Liver (tissue), 3 donors: ENCODE measurements at regions not wholly inside any gene's neighbourhood (a gene's known extent, or its start where the extent isn't known, plus 50 kb on each side); places are given as distances from the start of the nearest gene placed in this dataset.

ENCODE experiments used
- ATF3 ChIP-seq: IDR thresholded peaks from 2 replicates; pipeline ENCODE4 v1.6.1; 2016; ENCODE audit warnings: antibody characterized with exemption
- EGR1 ChIP-seq, 2 donors: IDR thresholded peaks; 2 replicates each; pipeline ENCODE4 v1.6.1; 2016 to 2018; ENCODE audit warnings: antibody characterized with exemption in 2 of 2, low read depth in 2 of 2
- GABPA ChIP-seq, 2 donors: IDR thresholded peaks in 1 of 2; conservative IDR thresholded peaks in 1 of 2; 2 replicates each; pipeline ENCODE4 v1.6.1; 2016; ENCODE audit warnings: antibody characterized with exemption in 2 of 2, mild to moderate bottlenecking in 1 of 2, moderate library complexity in 1 of 2
- JUND ChIP-seq, 2 donors: IDR thresholded peaks; 2 replicates each; pipeline ENCODE4 v1.6.1; 2016; ENCODE audit warnings: antibody characterized with exemption in 2 of 2
- MAX ChIP-seq: IDR thresholded peaks from 2 replicates; pipeline ENCODE4 v1.6.1; 2016; ENCODE audit warnings: antibody characterized with exemption
- RAD21 ChIP-seq, 2 donors: IDR thresholded peaks; 2 replicates each; pipeline ENCODE4 v1.6.1; 2016; ENCODE audit warnings: antibody characterized with exemption in 2 of 2, mild to moderate bottlenecking in 2 of 2
- REST ChIP-seq: IDR thresholded peaks from 2 replicates; pipeline ENCODE4 v1.6.1; 2016; ENCODE audit warnings: antibody characterized with exemption, mild to moderate bottlenecking
- RXRA ChIP-seq, 2 donors: IDR thresholded peaks; 2 replicates each; pipeline ENCODE4 v1.6.1; 2017 to 2018; ENCODE audit warnings: antibody characterized with exemption in 2 of 2, mild to moderate bottlenecking in 1 of 2
- SP1 ChIP-seq: IDR thresholded peaks from 2 replicates; pipeline ENCODE4 v1.6.1; 2018; ENCODE audit warnings: antibody characterized with exemption, mild to moderate bottlenecking
- ZBTB33 ChIP-seq: IDR thresholded peaks from 2 replicates; pipeline ENCODE4 v1.6.1; 2016; ENCODE audit warnings: antibody characterized with exemption
- TF ChIP-seq, protein P1 (sequence below): fragments of 150-350 bp; IDR thresholded peaks from 2 replicates; pipeline ENCODE4 v1.5.1; 2017; ENCODE audit warnings: improper control_type of control experiment, low read depth, low read length; ENCODE audit not compliant: missing input control
- donor health status: healthy.
- donor health status: healthy.

GRCh38 chr5:28743716-28744110 lies 1705.3 kb upstream of the CDH9 start:
- TF ChIP-seq REST: no peak
- TF ChIP-seq, protein P1, sequence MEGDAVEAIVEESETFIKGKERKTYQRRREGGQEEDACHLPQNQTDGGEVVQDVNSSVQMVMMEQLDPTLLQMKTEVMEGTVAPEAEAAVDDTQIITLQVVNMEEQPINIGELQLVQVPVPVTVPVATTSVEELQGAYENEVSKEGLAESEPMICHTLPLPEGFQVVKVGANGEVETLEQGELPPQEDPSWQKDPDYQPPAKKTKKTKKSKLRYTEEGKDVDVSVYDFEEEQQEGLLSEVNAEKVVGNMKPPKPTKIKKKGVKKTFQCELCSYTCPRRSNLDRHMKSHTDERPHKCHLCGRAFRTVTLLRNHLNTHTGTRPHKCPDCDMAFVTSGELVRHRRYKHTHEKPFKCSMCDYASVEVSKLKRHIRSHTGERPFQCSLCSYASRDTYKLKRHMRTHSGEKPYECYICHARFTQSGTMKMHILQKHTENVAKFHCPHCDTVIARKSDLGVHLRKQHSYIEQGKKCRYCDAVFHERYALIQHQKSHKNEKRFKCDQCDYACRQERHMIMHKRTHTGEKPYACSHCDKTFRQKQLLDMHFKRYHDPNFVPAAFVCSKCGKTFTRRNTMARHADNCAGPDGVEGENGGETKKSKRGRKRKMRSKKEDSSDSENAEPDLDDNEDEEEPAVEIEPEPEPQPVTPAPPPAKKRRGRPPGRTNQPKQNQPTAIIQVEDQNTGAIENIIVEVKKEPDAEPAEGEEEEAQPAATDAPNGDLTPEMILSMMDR: no peak
- no peak for TF ChIP-seq ATF3
- no peak for TF ChIP-seq ZBTB33
- TF ChIP-seq RXRA (IDR thresholded peaks at IDR 0.05): no peak
- TF ChIP-seq GABPA (IDR thresholded peaks at IDR 0.05 in 1 of 2, conservative IDR thresholded peaks at IDR 0.05 in 1 of 2): no peak
- TF ChIP-seq MAX: no peak
- no peak for TF ChIP-seq EGR1 (IDR thresholded peaks at IDR 0.05; ENCODE audit: low read depth in 2 of 2)
- TF ChIP-seq JUND (IDR thresholded peaks at IDR 0.05): no peak
- no peak for TF ChIP-seq RAD21 (IDR thresholded peaks at IDR 0.05)
- no peak for TF ChIP-seq SP1
